ENCODE measurements at regions not wholly inside any gene's neighbourhood (a gene's known extent, or its start where the extent isn't known, plus 50 kb on each side); places are given as distances from the start of the nearest gene placed in this dataset.
"Not testable (repeated sequence)": the region's sequence is repeated elsewhere in the genome, so short reads cannot be mapped to it uniquely, and the experiment has no call there.

DNA sequence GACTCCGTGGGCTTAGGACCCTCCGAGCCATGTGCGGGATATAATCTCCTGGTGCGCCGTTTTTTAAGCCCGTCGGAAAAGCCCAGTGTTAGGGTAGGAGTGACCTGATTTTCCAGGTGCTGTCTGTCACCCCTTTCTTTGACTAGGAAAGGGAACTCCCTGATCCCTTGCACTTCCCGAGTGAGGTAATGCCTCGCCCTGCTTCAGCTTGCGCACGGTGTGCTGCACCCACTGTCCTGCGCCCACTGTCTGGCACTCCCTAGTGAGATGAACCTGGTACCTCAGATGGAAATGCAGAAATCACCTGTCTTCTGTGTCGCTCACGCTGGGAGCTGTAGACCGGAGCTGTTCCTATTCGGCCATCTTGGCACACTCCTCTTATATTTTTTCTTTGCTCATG is 95.1 kb upstream of the FRMD4B start:
- H3K4me1 ChIP-seq (ENCODE audit: insufficient read depth, low read length); H3K4me3 ChIP-seq (ENCODE audit: low read length); H3K9me3 ChIP-seq (ENCODE audit: low read depth, low read length); H3K27me3 ChIP-seq (ENCODE audit: insufficient read depth, low read length): not testable (repeated sequence)

GRCh38 chr3:69474186-69474585 is 88.3 kb upstream of the FRMD4B start:
- no peaks in the 10 kb centered on the region for H3K27me3 ChIP-seq (ENCODE audit: insufficient read depth, low read length)
- H3K4me3 ChIP-seq (ENCODE audit: low read length) = no peak overlapping the region
- no peaks in the 10 kb centered on the region for H3K9me3 ChIP-seq (ENCODE audit: low read depth, low read length)
- no peaks in the 10 kb centered on the region for H3K4me1 ChIP-seq (ENCODE audit: insufficient read depth, low read length)

DNA sequence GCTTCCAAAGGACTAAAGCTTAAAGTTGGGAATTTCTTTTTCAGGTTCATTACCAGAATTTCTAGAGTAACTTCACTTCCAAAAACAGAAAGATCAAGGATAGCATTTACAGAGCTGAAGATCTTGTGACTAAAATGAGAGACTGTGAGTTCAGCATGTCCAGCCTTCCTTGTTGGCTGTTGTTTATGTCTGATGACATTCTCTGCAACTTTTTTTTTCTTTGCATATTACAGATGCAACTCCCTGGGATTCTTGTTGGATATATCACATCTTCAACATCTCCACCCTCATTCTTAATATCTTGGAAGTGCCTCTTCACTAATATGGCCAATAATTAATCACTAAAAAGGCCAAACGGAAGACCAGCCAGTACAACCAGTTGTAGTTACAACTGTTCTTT is 86.2 kb upstream of the FRMD4B start:
- Histone ChIP-seq H3K9me3 (ENCODE audit: low read depth, low read length) (no peaks in the 10 kb centered on the region), H3K4me3 (ENCODE audit: low read length) (no peak overlapping the region), H3K4me1 (ENCODE audit: insufficient read depth, low read length) (no peaks in the 10 kb centered on the region), H3K27me3 (ENCODE audit: insufficient read depth, low read length) (no peaks in the 10 kb centered on the region)

DNA sequence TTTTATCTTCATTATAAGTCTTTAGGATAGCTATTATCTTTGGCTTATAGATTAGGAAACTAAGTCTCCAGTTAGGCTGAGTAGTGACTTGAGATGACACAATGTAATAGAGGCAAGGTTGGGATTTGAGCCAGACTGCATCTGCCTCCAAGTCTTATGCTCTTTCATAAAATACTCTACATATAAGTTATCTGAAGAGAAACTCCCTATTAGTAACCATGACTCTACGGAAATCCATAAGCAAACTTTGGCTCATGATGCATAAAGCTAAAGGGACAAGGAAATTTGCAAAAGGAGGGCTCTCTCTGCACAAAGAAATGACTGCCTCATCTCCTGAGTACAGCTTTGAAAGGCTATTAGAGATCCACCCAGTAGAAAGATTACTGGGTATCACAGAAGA is 77.6 kb upstream of the FRMD4B start:
- H3K4me1 ChIP-seq (ENCODE audit: insufficient read depth, low read length) = peaks cover 7% of the 10 kb centered on the region
- H3K4me3 ChIP-seq (ENCODE audit: low read length) = no peak overlapping the region
- H3K9me3 ChIP-seq (ENCODE audit: low read depth, low read length) = no peaks in the 10 kb centered on the region
- H3K27me3 ChIP-seq (ENCODE audit: insufficient read depth, low read length) = no peaks in the 10 kb centered on the region

DNA sequence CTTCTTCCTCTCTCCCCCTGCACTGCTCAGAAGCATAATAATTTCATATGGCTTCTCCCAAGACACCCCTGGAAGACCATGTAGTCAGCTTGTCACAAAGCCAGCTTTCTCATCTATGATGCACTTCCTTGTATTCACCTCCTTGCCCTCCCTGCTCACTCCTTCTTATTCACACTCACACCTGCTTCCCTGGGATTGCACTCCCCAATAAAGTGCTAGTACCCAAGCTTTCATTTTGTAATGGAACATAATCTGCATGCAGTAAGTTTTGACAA is 76.9 kb upstream of the FRMD4B start:
- Histone ChIP-seq H3K4me1 (ENCODE audit: insufficient read depth, low read length) (peaks cover 8% of the 10 kb centered on the region), H3K27me3 (ENCODE audit: insufficient read depth, low read length) (no peaks in the 10 kb centered on the region), H3K4me3 (ENCODE audit: low read length) (no peak overlapping the region), H3K9me3 (ENCODE audit: low read depth, low read length) (no peaks in the 10 kb centered on the region)

DNA sequence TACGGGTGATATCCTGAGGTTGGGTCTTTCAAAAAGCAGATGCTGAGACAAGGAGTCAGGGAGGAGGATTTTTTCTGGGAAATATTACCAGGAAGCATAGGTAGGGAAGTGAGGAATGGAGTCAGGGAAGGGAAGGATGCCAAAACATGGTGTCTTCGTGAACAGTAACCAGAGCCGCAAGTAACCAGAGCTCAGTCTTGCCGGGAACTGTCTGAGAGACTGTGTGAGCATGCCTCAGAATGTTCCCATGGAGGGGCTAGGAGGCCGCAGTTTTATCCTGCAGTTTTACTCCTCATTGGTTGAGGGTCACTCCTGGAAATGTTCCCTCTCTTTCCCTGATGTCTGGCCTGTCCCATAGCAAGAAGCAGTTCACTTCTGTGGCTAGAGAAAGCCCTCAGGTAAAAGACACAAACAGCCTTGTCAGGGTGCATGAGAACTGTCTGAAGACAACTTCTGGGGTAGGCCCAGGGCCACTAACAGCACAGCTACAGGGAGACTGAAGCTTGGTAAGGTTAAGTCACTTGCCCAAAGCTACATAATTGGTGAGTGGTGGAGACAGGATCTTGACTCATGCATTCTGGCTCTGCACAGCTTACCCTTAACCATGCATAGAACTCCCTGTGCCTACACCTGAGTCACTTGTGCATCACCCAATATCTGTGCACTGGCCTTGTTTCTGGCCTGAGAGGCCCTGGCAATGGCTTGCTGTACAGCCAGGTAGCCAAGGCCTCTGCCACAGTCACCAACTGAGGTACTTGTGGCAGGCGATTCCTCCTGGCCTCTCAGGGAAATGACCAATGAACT is 76.3 kb upstream of the FRMD4B start:
- H3K4me1 ChIP-seq (ENCODE audit: insufficient read depth, low read length) = peaks cover 8% of the 10 kb centered on the region
- no peaks in the 10 kb centered on the region for H3K27me3 ChIP-seq (ENCODE audit: insufficient read depth, low read length)
- H3K9me3 ChIP-seq (ENCODE audit: low read depth, low read length) = no peaks in the 10 kb centered on the region
- H3K4me3 ChIP-seq (ENCODE audit: low read length) = no peak overlapping the region

DNA sequence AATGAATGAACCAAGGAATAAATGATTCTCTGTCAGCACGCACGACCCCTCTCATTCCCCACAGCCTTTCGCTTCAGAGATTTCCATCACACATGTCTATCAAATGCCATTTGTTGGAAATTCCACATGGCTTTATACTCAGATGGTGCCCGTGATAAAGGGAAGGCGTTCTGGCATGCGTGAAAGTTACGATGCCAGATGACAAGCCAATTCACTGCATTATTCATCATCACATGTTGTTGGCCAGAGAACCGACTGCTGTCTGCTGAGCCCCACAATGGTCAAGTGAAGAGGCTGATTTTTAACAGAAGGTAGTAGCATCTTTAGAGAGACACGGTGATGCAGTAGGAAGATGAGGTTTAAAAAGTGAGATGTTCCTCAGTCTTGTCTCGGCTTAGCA is 74.1 kb upstream of the FRMD4B start:
- Histone ChIP-seq H3K4me3 (ENCODE audit: low read length) (no peak overlapping the region), H3K4me1 (ENCODE audit: insufficient read depth, low read length) (peaks cover 8% of the 10 kb centered on the region), H3K27me3 (ENCODE audit: insufficient read depth, low read length) (no peaks in the 10 kb centered on the region), H3K9me3 (ENCODE audit: low read depth, low read length) (no peaks in the 10 kb centered on the region)

GRCh38 chr3:69458803-69459365 is 73.0 kb upstream of the FRMD4B start:
- Histone ChIP-seq H3K9me3 (ENCODE audit: low read depth, low read length) (no peaks in the 10 kb centered on the region), H3K4me1 (ENCODE audit: insufficient read depth, low read length) (peaks cover 8% of the 10 kb centered on the region), H3K4me3 (ENCODE audit: low read length) (no peak overlapping the region), H3K27me3 (ENCODE audit: insufficient read depth, low read length) (no peaks in the 10 kb centered on the region)

- Histone ChIP-seq H3K9me3 (ENCODE audit: low read depth, low read length) (no peaks in the 10 kb centered on the region), H3K27me3 (ENCODE audit: insufficient read depth, low read length) (no peaks in the 10 kb centered on the region), H3K4me1 (ENCODE audit: insufficient read depth, low read length) (peaks cover 8% of the 10 kb centered on the region), H3K4me3 (ENCODE audit: low read length) (no peak overlapping the region)
These were observed 70.7 kb upstream of the FRMD4B start for GRCh38 chr3:69456631-69457030.

DNA sequence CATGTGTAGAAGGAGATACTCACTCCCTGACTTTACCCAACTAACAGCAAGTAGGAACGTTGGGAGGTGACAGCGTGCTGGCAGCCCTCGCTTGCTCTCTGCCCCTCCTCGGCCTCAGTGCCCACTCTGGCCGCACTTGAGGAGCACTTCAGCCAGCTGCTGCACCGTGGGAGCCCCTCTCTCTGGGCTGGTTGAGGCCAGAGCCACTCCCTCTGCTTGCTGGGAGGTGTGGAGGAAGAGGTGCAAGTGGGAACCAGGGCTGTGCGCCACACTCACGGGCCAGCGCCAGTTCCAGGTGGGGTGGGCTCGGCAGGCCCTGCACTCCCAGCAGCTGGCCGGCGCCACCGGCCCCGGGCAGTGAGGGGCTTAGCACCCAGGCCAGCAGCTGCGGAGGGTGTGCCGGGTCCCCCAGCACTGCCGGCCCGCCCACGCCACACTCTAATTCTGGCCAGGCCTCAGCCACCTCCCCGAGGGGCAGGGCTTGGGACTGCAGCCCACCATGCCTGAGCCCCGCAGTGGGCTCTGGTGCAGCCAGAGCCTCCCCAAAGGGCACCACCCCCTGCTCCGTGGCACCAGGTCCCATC is 68.4 kb upstream of the FRMD4B start:
- H3K4me1 ChIP-seq (ENCODE audit: insufficient read depth, low read length) = peaks cover 8% of the 10 kb centered on the region
- H3K27me3 ChIP-seq (ENCODE audit: insufficient read depth, low read length) = no peaks in the 10 kb centered on the region
- no peak overlapping the region for H3K4me3 ChIP-seq (ENCODE audit: low read length)
- no peaks in the 10 kb centered on the region for H3K9me3 ChIP-seq (ENCODE audit: low read depth, low read length)

DNA sequence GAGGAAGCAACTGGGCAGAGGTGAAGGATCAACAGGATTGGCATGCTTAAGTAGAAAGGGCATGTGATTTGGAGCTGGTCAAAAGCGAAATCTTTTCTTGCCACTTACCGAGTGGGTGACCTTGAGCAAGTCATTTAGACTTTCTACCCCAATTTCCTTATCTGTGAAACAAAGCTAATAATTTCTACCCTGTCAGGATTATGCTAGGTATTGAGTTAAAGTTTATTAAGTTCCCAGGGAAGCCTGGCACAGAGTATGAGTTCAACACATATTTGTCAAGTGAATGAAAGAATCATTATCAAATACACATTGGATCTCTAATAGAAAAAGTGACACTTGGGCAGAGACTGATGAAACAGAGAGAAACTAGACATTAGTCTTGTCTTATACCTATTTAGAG is 66.4 kb upstream of the FRMD4B start:
- no peaks in the 10 kb centered on the region for H3K9me3 ChIP-seq (ENCODE audit: low read depth, low read length)
- no peaks in the 10 kb centered on the region for H3K27me3 ChIP-seq (ENCODE audit: insufficient read depth, low read length)
- H3K4me3 ChIP-seq (ENCODE audit: low read length) = no peak overlapping the region
- no peaks in the 10 kb centered on the region for H3K4me1 ChIP-seq (ENCODE audit: insufficient read depth, low read length)

DNA sequence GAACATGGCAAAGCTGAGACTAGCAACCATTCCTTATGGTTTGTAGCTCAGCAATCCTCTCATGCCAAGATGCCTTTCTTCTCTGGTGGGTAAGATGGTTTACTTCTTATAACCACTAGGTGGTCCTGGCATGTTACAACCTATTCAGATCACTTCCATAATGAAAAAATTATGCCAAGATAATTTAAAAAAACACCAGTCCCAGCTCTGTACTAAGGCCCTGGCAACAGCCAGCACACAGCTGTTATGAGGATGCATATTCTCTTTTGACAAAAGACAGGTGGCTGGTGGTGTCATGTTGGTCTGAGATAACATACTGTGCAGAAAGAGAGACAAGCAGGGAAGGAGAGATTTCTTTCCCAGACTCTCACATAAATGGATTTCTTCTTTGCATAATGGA is 65.7 kb upstream of the FRMD4B start:
- Histone ChIP-seq H3K4me3 (ENCODE audit: low read length) (no peak overlapping the region), H3K27me3 (ENCODE audit: insufficient read depth, low read length) (no peaks in the 10 kb centered on the region), H3K4me1 (ENCODE audit: insufficient read depth, low read length) (no peaks in the 10 kb centered on the region), H3K9me3 (ENCODE audit: low read depth, low read length) (no peaks in the 10 kb centered on the region)

DNA sequence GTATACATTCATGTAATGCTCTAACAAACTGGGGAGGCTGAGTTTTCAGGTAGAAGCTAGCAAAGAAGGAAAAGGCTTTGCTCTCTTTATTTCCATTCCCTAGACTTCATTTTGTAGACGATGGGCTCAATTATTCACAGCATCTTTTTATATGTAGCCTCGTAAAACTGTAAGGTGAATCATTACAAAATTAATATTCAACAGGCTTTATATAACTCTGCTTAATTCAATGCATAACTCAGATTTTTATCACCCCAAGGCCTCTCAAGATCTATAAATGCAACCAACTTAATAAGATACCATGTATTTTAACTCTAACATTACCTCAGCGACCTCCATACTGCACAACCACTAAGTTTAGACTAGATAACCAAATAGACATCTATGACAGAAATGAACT is 63.0 kb upstream of the FRMD4B start:
- H3K27me3 ChIP-seq (ENCODE audit: insufficient read depth, low read length) = no peaks in the 10 kb centered on the region
- H3K9me3 ChIP-seq (ENCODE audit: low read depth, low read length) = no peaks in the 10 kb centered on the region
- no peaks in the 10 kb centered on the region for H3K4me1 ChIP-seq (ENCODE audit: insufficient read depth, low read length)
- H3K4me3 ChIP-seq (ENCODE audit: low read length) = no peak overlapping the region

GRCh38 chr3:69446402-69447072 is 60.6 kb upstream of the FRMD4B start:
- Histone ChIP-seq H3K9me3 (ENCODE audit: low read depth, low read length) (no peaks in the 10 kb centered on the region), H3K4me3 (ENCODE audit: low read length) (no peak overlapping the region)

GRCh38 chr3:69445498-69445897 is 59.6 kb upstream of the FRMD4B start:
- H3K4me1 ChIP-seq (ENCODE audit: insufficient read depth, low read length) = no peaks in the 10 kb centered on the region
- H3K27me3 ChIP-seq (ENCODE audit: insufficient read depth, low read length) = no peaks in the 10 kb centered on the region
- H3K9me3 ChIP-seq (ENCODE audit: low read depth, low read length) = no peaks in the 10 kb centered on the region
- no peak overlapping the region for H3K4me3 ChIP-seq (ENCODE audit: low read length)

More at GRCh38 chr3:69446402-69447072, 60.6 kb upstream of the FRMD4B start:
- Histone ChIP-seq H3K4me1 (ENCODE audit: insufficient read depth, low read length) (no peaks in the 10 kb centered on the region), H3K27me3 (ENCODE audit: insufficient read depth, low read length) (no peaks in the 10 kb centered on the region)
